ENCODE measurements at regions not wholly inside any gene's neighbourhood (a gene's known extent, or its start where the extent isn't known, plus 50 kb on each side); places are given as distances from the start of the nearest gene placed in this dataset.

DNA sequence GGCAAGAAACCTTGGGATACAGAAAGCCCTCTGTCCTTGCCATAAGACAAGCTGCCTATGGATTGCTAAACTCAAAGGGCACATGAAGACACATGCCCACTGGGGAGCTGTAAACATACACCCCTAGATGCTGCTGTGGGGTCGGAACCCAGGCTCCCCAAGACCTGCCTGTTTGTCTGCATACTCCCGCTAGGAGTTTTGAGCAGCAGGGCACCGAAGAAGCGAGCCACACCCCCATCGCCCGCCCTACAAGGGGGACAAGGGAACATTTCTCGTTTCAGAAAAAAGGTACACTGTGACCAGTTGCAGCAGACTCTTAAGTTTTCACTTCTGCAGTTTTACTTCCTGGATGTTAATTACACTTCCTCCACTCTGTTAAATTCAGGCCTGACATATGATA is 680.2 kb upstream of the GHITM start:
- TF ChIP-seq POLR2A (IDR thresholded peaks at IDR 0.05), result no peak
- intact Hi-C loops (cut with DNase I), result no loop called here
- H3K27ac ChIP-seq, result no peak overlapping the region
- H3K36me3 ChIP-seq, result no peaks in the 10 kb centered on the region
- WGBS (ENCODE audit: insufficient coverage, low coverage, low lambda C conversion rate, missing lambda C conversion rate), result 44% methylated on average over 1 of the region's 7 CpGs
- ATAC-seq, result no peak
- H3K27me3 ChIP-seq, result no peaks in the 10 kb centered on the region
- H3K4me1 ChIP-seq, result no peaks in the 10 kb centered on the region
- DNase-seq, result no peak
- no peak overlapping the region for H3K4me3 ChIP-seq
- H3K9me3 ChIP-seq, result no peaks in the 10 kb centered on the region

DNA sequence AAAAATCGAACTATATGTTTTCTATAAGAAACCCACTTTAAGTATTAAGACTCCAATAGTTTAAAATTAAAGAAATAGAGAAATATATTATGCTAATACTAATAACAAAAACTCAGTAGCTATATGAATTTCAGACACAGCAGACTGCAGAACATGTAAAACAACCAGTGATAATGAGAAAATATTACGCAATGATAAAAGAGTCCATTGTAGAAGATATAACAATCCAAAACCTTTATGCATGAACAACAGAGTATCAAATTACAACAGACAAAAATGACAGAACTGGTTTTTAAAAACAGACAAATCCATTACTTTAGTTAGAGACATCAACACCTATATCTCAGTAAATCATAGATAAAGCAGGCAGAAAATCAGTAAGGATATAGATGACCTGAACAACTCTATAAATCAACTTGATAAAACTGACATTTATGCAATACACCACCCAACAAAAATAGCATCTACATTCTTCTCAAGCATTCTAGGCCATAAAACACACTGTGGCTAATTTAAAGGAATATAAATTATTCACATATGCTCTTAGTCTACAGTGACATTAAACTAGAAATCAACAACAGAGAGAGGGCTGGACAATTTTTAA is 669.5 kb upstream of the GHITM start:
- ATAC-seq (no peak), DNase-seq (no peak)
- H3K36me3 ChIP-seq, result no peaks in the 10 kb centered on the region
- H3K27me3 ChIP-seq, result no peaks in the 10 kb centered on the region
- TF ChIP-seq POLR2A (IDR thresholded peaks at IDR 0.05), result no peak
- TF ChIP-seq, protein P1, sequence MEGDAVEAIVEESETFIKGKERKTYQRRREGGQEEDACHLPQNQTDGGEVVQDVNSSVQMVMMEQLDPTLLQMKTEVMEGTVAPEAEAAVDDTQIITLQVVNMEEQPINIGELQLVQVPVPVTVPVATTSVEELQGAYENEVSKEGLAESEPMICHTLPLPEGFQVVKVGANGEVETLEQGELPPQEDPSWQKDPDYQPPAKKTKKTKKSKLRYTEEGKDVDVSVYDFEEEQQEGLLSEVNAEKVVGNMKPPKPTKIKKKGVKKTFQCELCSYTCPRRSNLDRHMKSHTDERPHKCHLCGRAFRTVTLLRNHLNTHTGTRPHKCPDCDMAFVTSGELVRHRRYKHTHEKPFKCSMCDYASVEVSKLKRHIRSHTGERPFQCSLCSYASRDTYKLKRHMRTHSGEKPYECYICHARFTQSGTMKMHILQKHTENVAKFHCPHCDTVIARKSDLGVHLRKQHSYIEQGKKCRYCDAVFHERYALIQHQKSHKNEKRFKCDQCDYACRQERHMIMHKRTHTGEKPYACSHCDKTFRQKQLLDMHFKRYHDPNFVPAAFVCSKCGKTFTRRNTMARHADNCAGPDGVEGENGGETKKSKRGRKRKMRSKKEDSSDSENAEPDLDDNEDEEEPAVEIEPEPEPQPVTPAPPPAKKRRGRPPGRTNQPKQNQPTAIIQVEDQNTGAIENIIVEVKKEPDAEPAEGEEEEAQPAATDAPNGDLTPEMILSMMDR (IDR thresholded peaks at IDR 0.05), result no peak
- H3K4me1 ChIP-seq, result no peaks in the 10 kb centered on the region
- H3K9me3 ChIP-seq, result no peaks in the 10 kb centered on the region
- H3K4me3 ChIP-seq, result no peak overlapping the region
- H3K27ac ChIP-seq, result no peak overlapping the region
- WGBS (ENCODE audit: insufficient coverage, low coverage, low lambda C conversion rate, missing lambda C conversion rate), result 68% methylated on average over 2 of the region's 2 CpGs
- intact Hi-C loops (cut with DNase I), result no loop called here

DNA sequence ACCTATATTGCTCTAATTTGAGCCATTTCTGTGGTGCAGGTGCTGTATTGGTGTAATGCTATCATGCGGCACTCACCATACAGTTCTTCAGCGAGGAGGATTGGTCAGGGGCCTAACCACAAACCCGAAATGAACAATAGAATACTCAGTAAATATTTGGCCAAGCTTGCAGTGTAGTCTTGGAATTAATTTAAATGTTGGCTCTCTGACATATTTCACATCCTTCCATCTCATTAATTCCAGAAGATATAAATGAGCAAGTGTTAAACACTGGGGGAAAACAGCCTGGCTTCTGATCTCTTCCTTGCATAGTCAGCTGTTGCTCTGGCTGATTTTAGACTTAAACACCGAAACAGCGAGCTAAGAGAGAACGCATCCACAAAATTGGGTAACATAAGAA is 663.1 kb upstream of the GHITM start:
- H3K27me3 ChIP-seq, result no peaks in the 10 kb centered on the region
- DNase-seq (no peak), ATAC-seq (no peak)
- no peaks in the 10 kb centered on the region for H3K9me3 ChIP-seq
- H3K27ac ChIP-seq, result no peak overlapping the region
- intact Hi-C loops (cut with DNase I), result no loop called here
- H3K4me1 ChIP-seq, result no peaks in the 10 kb centered on the region
- 69% methylated on average over 6 of the region's 6 CpGs for WGBS (ENCODE audit: insufficient coverage, low coverage, low lambda C conversion rate, missing lambda C conversion rate)
- TF ChIP-seq POLR2A (IDR thresholded peaks at IDR 0.05), result no peak
- TF ChIP-seq, protein P1 (IDR thresholded peaks at IDR 0.05), result no peak
- no peak overlapping the region for H3K4me3 ChIP-seq
- H3K36me3 ChIP-seq, result no peaks in the 10 kb centered on the region

DNA sequence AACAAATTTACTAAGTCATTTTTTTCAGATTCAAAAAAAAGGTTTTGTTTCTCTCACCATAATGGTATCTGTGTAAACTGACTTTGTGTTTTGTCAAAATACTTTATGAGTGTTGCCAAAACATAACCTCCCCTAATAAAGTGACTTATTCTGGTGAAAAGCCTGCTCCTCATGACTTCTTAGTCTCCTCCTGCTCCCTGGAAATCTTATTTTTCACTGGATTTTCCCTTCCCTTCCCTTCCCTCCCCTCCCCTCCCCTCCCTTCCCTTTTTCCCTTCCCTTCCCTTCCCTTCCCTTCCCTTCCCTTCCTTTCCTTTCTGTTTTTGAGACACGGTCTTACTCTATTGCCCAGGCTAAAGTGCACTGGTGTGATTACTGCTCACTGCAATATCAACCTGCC is 650.1 kb upstream of the GHITM start:
- H3K4me3 ChIP-seq, result no peak overlapping the region
- H3K27me3 ChIP-seq, result no peaks in the 10 kb centered on the region
- no peak overlapping the region for H3K27ac ChIP-seq
- intact Hi-C loops (cut with DNase I), result no loop called here
- ATAC-seq (no peak), DNase-seq (no peak)
- WGBS (ENCODE audit: insufficient coverage, low coverage, low lambda C conversion rate, missing lambda C conversion rate), result 33% methylated on average over 1 of the region's 1 CpG
- no peaks in the 10 kb centered on the region for H3K4me1 ChIP-seq
- no peaks in the 10 kb centered on the region for H3K36me3 ChIP-seq
- H3K9me3 ChIP-seq, result no peaks in the 10 kb centered on the region
- TF ChIP-seq POLR2A (IDR thresholded peaks at IDR 0.05), result no peak
- TF ChIP-seq, protein P1 (IDR thresholded peaks at IDR 0.05), result no peak

DNA sequence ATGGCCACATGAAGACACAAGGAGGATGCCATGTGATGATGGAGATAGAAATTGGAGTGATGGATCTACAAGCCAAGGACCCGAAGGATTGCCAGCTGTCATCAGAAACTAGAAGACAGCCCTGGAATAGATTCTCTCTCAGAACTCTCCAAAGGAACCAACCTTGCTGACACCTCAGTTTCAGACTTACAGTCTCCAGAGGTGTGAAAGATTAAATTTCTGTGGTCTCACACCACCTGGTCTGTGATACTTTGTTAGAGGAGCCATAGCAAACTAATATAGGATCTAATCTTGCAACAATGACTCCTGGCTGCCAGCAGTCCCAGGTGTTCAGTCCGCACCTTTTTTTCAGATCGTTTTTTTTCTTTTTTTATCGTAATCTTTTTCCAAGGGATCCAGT is 647.3 kb upstream of the GHITM start:
- TF ChIP-seq POLR2A (IDR thresholded peaks at IDR 0.05), result no peak
- TF ChIP-seq, protein P1 (IDR thresholded peaks at IDR 0.05), result no peak
- Histone ChIP-seq H3K27ac (no peak overlapping the region), H3K9me3 (no peaks in the 10 kb centered on the region), H3K4me3 (no peak overlapping the region), H3K27me3 (no peaks in the 10 kb centered on the region), H3K4me1 (no peaks in the 10 kb centered on the region), H3K36me3 (no peaks in the 10 kb centered on the region)
- 63% methylated on average over 4 of the region's 4 CpGs for WGBS (ENCODE audit: insufficient coverage, low coverage, low lambda C conversion rate, missing lambda C conversion rate)
- intact Hi-C loops (cut with DNase I), result no loop called here
- ATAC-seq, result no peak
- DNase-seq, result no peak
